A549 (cell line): ENCODE measurements at regions not wholly inside any gene's neighbourhood (a gene's known extent, or its start where the extent isn't known, plus 50 kb on each side); places are given as distances from the start of the nearest gene placed in this dataset.

Experiments used
- CTCF ChIP-seq: fragments of >200 bp; sonication (Bioruptor Twin); formaldehyde crosslinking; IDR thresholded peaks from 3 replicates; pipeline ENCODE4 v1.5.1; 2016
- RFX5 ChIP-seq: fragments of 450-650 bp; IDR thresholded peaks from 2 replicates; pipeline ENCODE4 v1.7.1; 2014; ENCODE audit warnings: antibody characterized with exemption, mild to moderate bottlenecking, moderate library complexity

GRCh38 chr5:100664140-100664539 lies 129.0 kb downstream of the FAM174A start:
- TF ChIP-seq CTCF (no peak), RFX5 (no peak)
